Astrocyte of the cerebellum (primary cell): ENCODE measurements at regions not wholly inside any gene's neighbourhood (a gene's known extent, or its start where the extent isn't known, plus 50 kb on each side); places are given as distances from the start of the nearest gene placed in this dataset.
"Not testable (repeated sequence)": the region's sequence is repeated elsewhere in the genome, so short reads cannot be mapped to it uniquely, and the experiment has no call there.

ENCODE experiments used
- DNase-seq: peaks from one replicate; pipeline ENCODE4 v3.0.0-alpha.2; 2011; ENCODE audit warnings: low read depth
- H3K4me3 ChIP-seq: 2 replicates; pipeline ENCODE4 v1.5.1; 2011; ENCODE audit warnings: mild to moderate bottlenecking, low read depth, low read length, moderate library complexity
- CTCF ChIP-seq: IDR thresholded peaks from 2 replicates; pipeline ENCODE4 v1.5.1; 2012; ENCODE audit warnings: low read length, low read depth, moderate library complexity, mild to moderate bottlenecking; ENCODE audit errors: missing control alignments
- in situ Hi-C: cut with HindIII; loops from 2 replicates; pipeline ENCODE4 v1.10.0; 2017; ENCODE audit warnings: low sequenced_read_pairs

GRCh38 chr3:25910997-25911396 lies 121.1 kb downstream of the OXSM start:
- TF ChIP-seq CTCF, result peak; percentile 20
- in situ Hi-C loops, result no loop called here
- no peak for DNase-seq
- H3K4me3 ChIP-seq, result no peak overlapping the region

- no peak for DNase-seq
- TF ChIP-seq CTCF, result no peak
- H3K4me3 ChIP-seq, result no peak overlapping the region
- in situ Hi-C loops, result no loop called here
Measured at GRCh38 chr3:25911525-25912295, 121.8 kb downstream of the OXSM start.

- in situ Hi-C loops, result no loop called here
- no peak overlapping the region for H3K4me3 ChIP-seq
- no peak for TF ChIP-seq CTCF
- DNase-seq, result no peak
Measured at GRCh38 chr3:25913179-25913578, 123.3 kb downstream of the OXSM start.

- no peak for DNase-seq
- in situ Hi-C loops, result no loop called here
- no peak overlapping the region for H3K4me3 ChIP-seq
- TF ChIP-seq CTCF, result no peak
Measured at GRCh38 chr3:25915673-25916072, 125.8 kb downstream of the OXSM start.

- in situ Hi-C loops, result no loop called here
- no peak for DNase-seq
- H3K4me3 ChIP-seq, result no peak overlapping the region
- TF ChIP-seq CTCF, result no peak
Measured at GRCh38 chr3:25916321-25916720, 126.4 kb downstream of the OXSM start.

- in situ Hi-C loops, H3K4me3 ChIP-seq, DNase-seq: not testable (repeated sequence)
Measured at GRCh38 chr3:25931967-25932366, 142.1 kb downstream of the OXSM start.

- DNase-seq, result no peak
- no peak overlapping the region for H3K4me3 ChIP-seq
- in situ Hi-C loops, result no loop called here
- TF ChIP-seq CTCF, result no peak
Measured at GRCh38 chr3:25938566-25939325, 148.9 kb downstream of the OXSM start.
